ENCODE measurements at regions not wholly inside any gene's neighbourhood (a gene's known extent, or its start where the extent isn't known, plus 50 kb on each side); places are given as distances from the start of the nearest gene placed in this dataset.

GRCh38 chr6:166774292-166774691 lies 147.2 kb upstream of the RPS6KA2 start:
- Histone ChIP-seq H2BK15ac (ENCODE audit: low read length) (no peak overlapping the region), H3K9me3 (replicated peaks in 1 of 2; ENCODE audit: control insufficient read depth in 2 of 2, insufficient read depth in 1 of 2, low read depth in 1 of 2, low read length in 2 of 2) (no peaks in the 10 kb centered on the region), H2AFZ (ENCODE audit: low read length) (no peak overlapping the region), H3K4me2 (ENCODE audit: insufficient read depth, low read length, poor library complexity, severe bottlenecking) (no peak overlapping the region), H3K27ac (replicated peaks; ENCODE audit: low read length) (no peak overlapping the region), H3K4me3 (ENCODE audit: low read length in 2 of 2) (no peak overlapping the region), H3K23ac (ENCODE audit: low read depth, low read length, poor library complexity) (no peak overlapping the region), H3K18ac (ENCODE audit: low read length) (no peak overlapping the region), H2BK12ac (ENCODE audit: low read length) (no peak overlapping the region), H4K91ac (ENCODE audit: low read depth, low read length, poor library complexity) (no peak overlapping the region), H3K27me3 (ENCODE audit: control insufficient read depth in 3 of 3, insufficient read depth in 3 of 3, low read depth in 1 of 3, low read length in 3 of 3) (no peaks in the 10 kb centered on the region), H3K79me1 (ENCODE audit: low read depth, low read length) (no peaks in the 10 kb centered on the region), H2BK5ac (ENCODE audit: low read length) (no peak overlapping the region), H4K8ac (ENCODE audit: low read depth, low read length) (no peak overlapping the region), H3K36me3 (replicated peaks in 1 of 2; ENCODE audit: control insufficient read depth in 2 of 2, insufficient read depth in 2 of 2, low read length in 2 of 2) (no peaks in the 10 kb centered on the region), H3K4ac (ENCODE audit: low read length) (no peak overlapping the region), H3K9ac (ENCODE audit: low read depth, low read length, poor library complexity) (no peak overlapping the region), H3K14ac (ENCODE audit: low read length) (no peak overlapping the region), H3K4me1 (ENCODE audit: control insufficient read depth in 2 of 2, insufficient read depth in 1 of 2, low read depth in 1 of 2, low read length in 2 of 2) (no peaks in the 10 kb centered on the region), H2AK5ac (ENCODE audit: low read depth, low read length) (no peak overlapping the region), H2BK120ac (ENCODE audit: low read depth, low read length) (no peak overlapping the region)
- no peak for DNase-seq (ENCODE audit: low spot score)
- WGBS, 2 donors (ENCODE audit: extremely low coverage in 2 of 2, insufficient read length in 2 of 2, insufficient replicate concordance in 1 of 2): no CpG with 5 or more reads among the region's 8 CpGs

- H3K4me2 ChIP-seq (ENCODE audit: insufficient read depth, low read length, poor library complexity, severe bottlenecking): no peak overlapping the region
- no peak overlapping the region for H2BK120ac ChIP-seq (ENCODE audit: low read depth, low read length)
- H3K27ac ChIP-seq (replicated peaks; ENCODE audit: low read length): no peak overlapping the region
- no peak overlapping the region for H2BK5ac ChIP-seq (ENCODE audit: low read length)
- no peak overlapping the region for H4K91ac ChIP-seq (ENCODE audit: low read depth, low read length, poor library complexity)
- no peak overlapping the region for H3K14ac ChIP-seq (ENCODE audit: low read length)
- H3K36me3 ChIP-seq (replicated peaks in 1 of 2; ENCODE audit: control insufficient read depth in 2 of 2, insufficient read depth in 2 of 2, low read length in 2 of 2): no peaks in the 10 kb centered on the region
- H3K4me1 ChIP-seq (ENCODE audit: control insufficient read depth in 2 of 2, insufficient read depth in 1 of 2, low read depth in 1 of 2, low read length in 2 of 2): peaks cover 0 to 4% of the 10 kb centered on the region in 2 donors
- H3K4me3 ChIP-seq (ENCODE audit: low read length in 2 of 2): no peak overlapping the region
- no CpG with 5 or more reads among the region's 8 CpGs for WGBS, 2 donors (ENCODE audit: extremely low coverage in 2 of 2, insufficient read length in 2 of 2, insufficient replicate concordance in 1 of 2)
- H2BK12ac ChIP-seq (ENCODE audit: low read length): no peak overlapping the region
- H3K4ac ChIP-seq (ENCODE audit: low read length): no peak overlapping the region
- no peak overlapping the region for H4K8ac ChIP-seq (ENCODE audit: low read depth, low read length)
- no peak for DNase-seq (ENCODE audit: low spot score)
- no peak overlapping the region for H3K23ac ChIP-seq (ENCODE audit: low read depth, low read length, poor library complexity)
- no peak overlapping the region for H2AFZ ChIP-seq (ENCODE audit: low read length)
- H3K9ac ChIP-seq (ENCODE audit: low read depth, low read length, poor library complexity): no peak overlapping the region
- H2AK5ac ChIP-seq (ENCODE audit: low read depth, low read length): no peak overlapping the region
- H3K18ac ChIP-seq (ENCODE audit: low read length): no peak overlapping the region
- H3K9me3 ChIP-seq (replicated peaks in 1 of 2; ENCODE audit: control insufficient read depth in 2 of 2, insufficient read depth in 1 of 2, low read depth in 1 of 2, low read length in 2 of 2): no peaks in the 10 kb centered on the region
- H3K79me1 ChIP-seq (ENCODE audit: low read depth, low read length): no peaks in the 10 kb centered on the region
- no peaks in the 10 kb centered on the region for H3K27me3 ChIP-seq (ENCODE audit: control insufficient read depth in 3 of 3, insufficient read depth in 3 of 3, low read depth in 1 of 3, low read length in 3 of 3)
- no peak overlapping the region for H2BK15ac ChIP-seq (ENCODE audit: low read length)
Observed at GRCh38 chr6:166772518-166772917, 145.5 kb upstream of the RPS6KA2 start.

- no peak for DNase-seq (ENCODE audit: low spot score)
- no peak overlapping the region for H3K4me2 ChIP-seq (ENCODE audit: insufficient read depth, low read length, poor library complexity, severe bottlenecking)
- no peak overlapping the region for H2BK120ac ChIP-seq (ENCODE audit: low read depth, low read length)
- H3K18ac ChIP-seq (ENCODE audit: low read length): no peak overlapping the region
- no peaks in the 10 kb centered on the region for H3K27me3 ChIP-seq (ENCODE audit: control insufficient read depth in 3 of 3, insufficient read depth in 3 of 3, low read depth in 1 of 3, low read length in 3 of 3)
- no peaks in the 10 kb centered on the region for H3K9me3 ChIP-seq (replicated peaks in 1 of 2; ENCODE audit: control insufficient read depth in 2 of 2, insufficient read depth in 1 of 2, low read depth in 1 of 2, low read length in 2 of 2)
- no peak overlapping the region for H3K23ac ChIP-seq (ENCODE audit: low read depth, low read length, poor library complexity)
- H3K14ac ChIP-seq (ENCODE audit: low read length): no peak overlapping the region
- no peak overlapping the region for H4K91ac ChIP-seq (ENCODE audit: low read depth, low read length, poor library complexity)
- H2AK5ac ChIP-seq (ENCODE audit: low read depth, low read length): no peak overlapping the region
- H2BK12ac ChIP-seq (ENCODE audit: low read length): no peak overlapping the region
- no peak overlapping the region for H3K4ac ChIP-seq (ENCODE audit: low read length)
- WGBS, 2 donors (ENCODE audit: extremely low coverage in 2 of 2, insufficient read length in 2 of 2, insufficient replicate concordance in 1 of 2): no CpG with 5 or more reads among the region's 13 CpGs
- H4K8ac ChIP-seq (ENCODE audit: low read depth, low read length): no peak overlapping the region
- H2BK15ac ChIP-seq (ENCODE audit: low read length): no peak overlapping the region
- H3K4me3 ChIP-seq (ENCODE audit: low read length in 2 of 2): no peak overlapping the region
- H3K9ac ChIP-seq (ENCODE audit: low read depth, low read length, poor library complexity): no peak overlapping the region
- no peak overlapping the region for H3K27ac ChIP-seq (replicated peaks; ENCODE audit: low read length)
- H3K4me1 ChIP-seq (ENCODE audit: control insufficient read depth in 2 of 2, insufficient read depth in 1 of 2, low read depth in 1 of 2, low read length in 2 of 2): peaks cover 4 to 5% of the 10 kb centered on the region in 2 donors
- no peaks in the 10 kb centered on the region for H3K79me1 ChIP-seq (ENCODE audit: low read depth, low read length)
- H3K36me3 ChIP-seq (replicated peaks in 1 of 2; ENCODE audit: control insufficient read depth in 2 of 2, insufficient read depth in 2 of 2, low read length in 2 of 2): no peaks in the 10 kb centered on the region
- H2BK5ac ChIP-seq (ENCODE audit: low read length): no peak overlapping the region
- H2AFZ ChIP-seq (ENCODE audit: low read length): no peak overlapping the region
Observed at GRCh38 chr6:166771701-166772100, 144.7 kb upstream of the RPS6KA2 start.

- WGBS, 2 donors (ENCODE audit: extremely low coverage in 2 of 2, insufficient read length in 2 of 2, insufficient replicate concordance in 1 of 2): no CpG with 5 or more reads among the region's 19 CpGs
- no peak for DNase-seq (ENCODE audit: low spot score)
Observed at GRCh38 chr6:166770216-166771116, 143.4 kb upstream of the RPS6KA2 start.

More at GRCh38 chr6:166770216-166771116, 143.4 kb upstream of the RPS6KA2 start:
- H3K23ac ChIP-seq (ENCODE audit: low read depth, low read length, poor library complexity): no peak overlapping the region
- H4K91ac ChIP-seq (ENCODE audit: low read depth, low read length, poor library complexity): no peak overlapping the region
- H2AFZ ChIP-seq (ENCODE audit: low read length): no peak overlapping the region
- H3K4me3 ChIP-seq (ENCODE audit: low read length in 2 of 2): no peak overlapping the region
- no peak overlapping the region for H3K4ac ChIP-seq (ENCODE audit: low read length)
- no peak overlapping the region for H4K8ac ChIP-seq (ENCODE audit: low read depth, low read length)
- H3K4me2 ChIP-seq (ENCODE audit: insufficient read depth, low read length, poor library complexity, severe bottlenecking): no peak overlapping the region
- no peak overlapping the region for H2BK12ac ChIP-seq (ENCODE audit: low read length)
- H3K27me3 ChIP-seq (ENCODE audit: control insufficient read depth in 3 of 3, insufficient read depth in 3 of 3, low read depth in 1 of 3, low read length in 3 of 3): no peaks in the 10 kb centered on the region
- H3K36me3 ChIP-seq (replicated peaks in 1 of 2; ENCODE audit: control insufficient read depth in 2 of 2, insufficient read depth in 2 of 2, low read length in 2 of 2): no peaks in the 10 kb centered on the region
- no peaks in the 10 kb centered on the region for H3K79me1 ChIP-seq (ENCODE audit: low read depth, low read length)
- H3K18ac ChIP-seq (ENCODE audit: low read length): no peak overlapping the region
- no peak overlapping the region for H2BK15ac ChIP-seq (ENCODE audit: low read length)
- no peak overlapping the region for H2AK5ac ChIP-seq (ENCODE audit: low read depth, low read length)
- peaks cover 4 to 7% of the 10 kb centered on the region in 2 donors for H3K4me1 ChIP-seq (ENCODE audit: control insufficient read depth in 2 of 2, insufficient read depth in 1 of 2, low read depth in 1 of 2, low read length in 2 of 2)
- no peaks in the 10 kb centered on the region for H3K9me3 ChIP-seq (replicated peaks in 1 of 2; ENCODE audit: control insufficient read depth in 2 of 2, insufficient read depth in 1 of 2, low read depth in 1 of 2, low read length in 2 of 2)
- no peak overlapping the region for H3K9ac ChIP-seq (ENCODE audit: low read depth, low read length, poor library complexity)
- H3K14ac ChIP-seq (ENCODE audit: low read length): no peak overlapping the region
- no peak overlapping the region for H2BK5ac ChIP-seq (ENCODE audit: low read length)
- H2BK120ac ChIP-seq (ENCODE audit: low read depth, low read length): no peak overlapping the region
- no peak overlapping the region for H3K27ac ChIP-seq (replicated peaks; ENCODE audit: low read length)
